HG03521 (cell line): ENCODE measurements at regions not wholly inside any gene's neighbourhood (a gene's known extent, or its start where the extent isn't known, plus 50 kb on each side); places are given as distances from the start of the nearest gene placed in this dataset.
"Not testable (repeated sequence)": the region's sequence is repeated elsewhere in the genome, so short reads cannot be mapped to it uniquely, and the experiment has no call there.

Experiments used
- ATAC-seq: cut with Tn5 transposase; IDR thresholded peaks from one replicate; pipeline ENCODE4 v1.9.1; 2021; ENCODE audit warnings: mild to moderate bottlenecking, moderate library complexity; ENCODE audit not compliant: unreplicated experiment

DNA sequence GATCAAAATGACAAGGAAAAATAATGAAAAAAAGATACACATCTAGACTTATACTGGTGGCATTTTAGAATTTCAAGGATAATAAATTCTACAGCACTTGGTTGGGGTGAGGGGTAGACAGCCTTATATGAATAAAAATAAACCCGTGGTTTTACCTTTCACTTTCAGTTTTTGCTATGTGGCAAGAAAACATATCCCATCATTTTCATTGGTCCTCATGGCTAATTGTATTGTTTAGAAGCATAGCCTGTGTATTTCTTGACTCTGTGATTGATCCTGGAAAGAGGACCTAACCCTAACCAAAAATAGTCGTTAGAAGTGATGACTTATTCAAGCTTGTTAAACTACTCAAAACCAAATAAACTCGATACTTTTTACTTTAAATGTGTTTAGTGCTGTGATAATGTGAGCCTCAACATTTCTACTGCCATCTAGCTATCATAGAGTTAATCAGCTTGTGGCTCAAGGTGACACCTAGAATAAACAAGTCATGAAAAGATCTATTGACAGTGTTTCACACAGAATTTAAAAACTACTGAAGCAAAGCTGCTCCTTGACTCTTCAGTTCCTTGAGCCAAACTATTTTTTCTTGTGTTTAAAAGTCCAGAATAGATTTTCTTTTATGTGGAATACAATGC lies 153.3 kb upstream of the IZUMO3 start:
- ATAC-seq: no peak

- ATAC-seq: no peak
Measured at GRCh38 chr9:24672336-24672735, 126.6 kb upstream of the IZUMO3 start.

GRCh38 chr9:24657387-24657786 lies 111.7 kb upstream of the IZUMO3 start:
- ATAC-seq: no peak

- ATAC-seq: no peak
Measured at GRCh38 chr9:24652181-24652580, 106.5 kb upstream of the IZUMO3 start.

- ATAC-seq: not testable (repeated sequence)
Measured at GRCh38 chr9:24628809-24629208, 83.1 kb upstream of the IZUMO3 start.

DNA sequence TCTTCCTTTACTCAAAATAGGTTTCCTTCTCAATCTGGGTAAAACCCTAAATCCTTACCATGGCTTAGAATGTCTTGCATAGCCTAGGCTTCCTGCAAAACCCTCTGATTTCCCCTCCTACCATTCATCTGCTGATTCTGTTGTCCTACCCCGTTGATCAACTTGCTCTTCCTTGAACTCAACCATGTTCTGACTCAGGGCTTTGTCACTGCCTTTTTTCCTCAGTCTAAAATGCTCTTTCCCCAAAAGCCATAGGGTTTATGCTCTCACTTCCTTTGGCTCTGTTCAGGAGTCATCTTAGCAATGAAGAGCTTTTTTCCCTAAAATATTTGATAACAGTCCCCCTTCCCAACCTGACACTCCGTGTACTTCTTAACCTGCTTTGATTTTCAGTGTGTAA lies 79.4 kb upstream of the IZUMO3 start:
- ATAC-seq: no peak

GRCh38 chr9:24624481-24624880 lies 78.8 kb upstream of the IZUMO3 start:
- ATAC-seq: no peak

DNA sequence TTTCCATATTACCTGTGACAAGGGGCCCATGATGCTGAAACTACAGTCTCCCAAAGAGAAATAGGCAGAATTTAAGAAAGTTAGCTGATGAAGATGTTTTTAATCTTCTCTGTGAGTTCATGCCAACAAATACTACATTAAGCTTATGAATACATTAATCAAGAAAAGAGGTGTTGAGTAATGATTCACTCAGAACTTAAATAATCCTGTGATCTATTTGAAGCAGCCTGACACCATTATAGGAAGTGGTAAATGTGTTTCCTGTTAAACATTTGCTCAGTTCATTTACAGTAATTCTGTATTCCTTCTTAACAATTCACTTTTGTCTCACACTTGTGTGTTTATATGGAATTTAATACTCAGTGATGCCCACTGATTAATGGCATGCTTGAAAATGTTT lies 75.0 kb upstream of the IZUMO3 start:
- no peak for ATAC-seq

DNA sequence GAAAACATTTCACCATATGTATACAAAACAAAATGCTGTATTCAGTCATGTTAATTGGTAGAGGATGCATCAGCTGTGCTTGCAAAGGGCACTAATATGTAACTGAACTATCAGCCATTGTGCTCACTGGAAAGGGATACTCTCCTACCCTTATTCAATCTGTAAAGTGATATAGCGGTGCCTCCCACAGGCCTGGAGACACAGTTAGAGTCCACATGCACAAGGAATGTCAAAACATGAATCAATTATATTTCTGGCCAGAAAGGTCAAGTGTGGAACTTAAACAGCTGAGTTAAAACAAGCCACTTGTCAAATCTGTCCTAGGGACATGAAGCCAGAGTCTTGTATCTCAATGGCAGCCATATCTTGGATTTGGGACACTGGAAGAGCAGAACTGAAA lies 71.2 kb upstream of the IZUMO3 start:
- no peak for ATAC-seq

DNA sequence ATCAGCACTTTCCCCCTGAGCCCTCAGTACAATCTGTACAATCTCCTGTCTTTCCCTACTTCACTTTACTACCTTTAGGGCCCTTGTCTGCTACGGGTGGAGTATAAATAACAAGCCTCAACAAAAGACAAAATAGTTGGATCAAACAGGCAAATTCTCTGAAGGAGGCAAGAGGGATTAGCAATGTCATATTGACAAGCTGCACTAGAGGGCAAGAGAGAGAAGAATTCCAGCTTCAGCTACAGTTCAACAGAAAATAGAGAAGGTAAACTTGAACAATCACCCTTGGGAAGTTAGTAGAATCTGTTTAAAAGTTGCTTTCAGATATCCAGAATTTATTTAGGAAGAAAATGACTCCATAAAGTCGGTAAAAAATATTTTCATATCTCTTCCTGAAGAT lies 68.4 kb upstream of the IZUMO3 start:
- no peak for ATAC-seq

GRCh38 chr9:24608599-24608998 lies 62.9 kb upstream of the IZUMO3 start:
- ATAC-seq: no peak

GRCh38 chr9:24602693-24603352 lies 57.1 kb upstream of the IZUMO3 start:
- no peak for ATAC-seq
